22Rv1 (cell line): ENCODE measurements at regions not wholly inside any gene's neighbourhood (a gene's known extent, or its start where the extent isn't known, plus 50 kb on each side); places are given as distances from the start of the nearest gene placed in this dataset.

Experiments
- CTCF ChIP-seq: fragments of 450-650 bp; IDR thresholded peaks from 2 replicates; pipeline ENCODE4 v1.5.1; 2017; ENCODE audit warnings: mild to moderate bottlenecking
- ZFX ChIP-seq: fragments of 450-650 bp; IDR thresholded peaks from 2 replicates; pipeline ENCODE4 v1.6.1; 2017; ENCODE audit warnings: antibody characterized with exemption, borderline replicate concordance

GRCh38 chr2:183937220-183937619, 661.1 kb upstream of the ZNF804A start:
- no peak for TF ChIP-seq CTCF
- no peak for TF ChIP-seq ZFX
